Islet of Langerhans (tissue), 1 donor: ENCODE measurements at regions not wholly inside any gene's neighbourhood (a gene's known extent, or its start where the extent isn't known, plus 50 kb on each side); places are given as distances from the start of the nearest gene placed in this dataset.

Source experiments
- FAIRE-seq: peaks from one replicate; lab custom pipeline; 2011; peaks lifted over from hg19 to GRCh38; lab: Jason Lieb, UNC

GRCh38 chr13:103758222-103758621 is 692.0 kb upstream of the SLC10A2 start:
- FAIRE-seq = no peak

- no peak for FAIRE-seq
These were observed 691.1 kb upstream of the SLC10A2 start for GRCh38 chr13:103757361-103757760.

- no peak for FAIRE-seq
These were observed 688.6 kb upstream of the SLC10A2 start for GRCh38 chr13:103754783-103755182.

GRCh38 chr13:103734837-103735236 is 668.6 kb upstream of the SLC10A2 start:
- no peak for FAIRE-seq

GRCh38 chr13:103731959-103732358 is 665.7 kb upstream of the SLC10A2 start:
- FAIRE-seq = no peak

- FAIRE-seq = no peak
These were observed 664.2 kb upstream of the SLC10A2 start for GRCh38 chr13:103730407-103730806.

GRCh38 chr13:103726808-103727207 is 660.6 kb upstream of the SLC10A2 start:
- no peak for FAIRE-seq

GRCh38 chr13:103716718-103717117 is 650.5 kb upstream of the SLC10A2 start:
- no peak for FAIRE-seq

GRCh38 chr13:103715335-103715734 is 649.1 kb upstream of the SLC10A2 start:
- FAIRE-seq = no peak

GRCh38 chr13:103703246-103703645 is 637.0 kb upstream of the SLC10A2 start:
- no peak for FAIRE-seq

GRCh38 chr13:103698000-103698399 is 631.8 kb upstream of the SLC10A2 start:
- FAIRE-seq = no peak

GRCh38 chr13:103695320-103695719 is 629.1 kb upstream of the SLC10A2 start:
- FAIRE-seq = no peak

- FAIRE-seq = no peak
These were observed 628.3 kb upstream of the SLC10A2 start for GRCh38 chr13:103694471-103694870.

- FAIRE-seq = no peak
These were observed 627.8 kb upstream of the SLC10A2 start for GRCh38 chr13:103694033-103694432.

GRCh38 chr13:103692442-103692841 is 626.2 kb upstream of the SLC10A2 start:
- FAIRE-seq = no peak

GRCh38 chr13:103676329-103676728 is 610.1 kb upstream of the SLC10A2 start:
- FAIRE-seq = no peak

- FAIRE-seq = no peak
These were observed 605.3 kb upstream of the SLC10A2 start for GRCh38 chr13:103671547-103671946.

GRCh38 chr13:103663996-103664395 is 597.8 kb upstream of the SLC10A2 start:
- FAIRE-seq = no peak

- no peak for FAIRE-seq
These were observed 590.1 kb upstream of the SLC10A2 start for GRCh38 chr13:103656311-103656710.

- FAIRE-seq = no peak
These were observed 574.4 kb upstream of the SLC10A2 start for GRCh38 chr13:103640606-103641005.

- FAIRE-seq = no peak
These were observed 573.1 kb upstream of the SLC10A2 start for GRCh38 chr13:103639326-103639725.

- no peak for FAIRE-seq
These were observed 572.5 kb upstream of the SLC10A2 start for GRCh38 chr13:103638706-103639105.

- FAIRE-seq = no peak
These were observed 567.8 kb upstream of the SLC10A2 start for GRCh38 chr13:103634066-103634465.

GRCh38 chr13:103625194-103625593 is 559.0 kb upstream of the SLC10A2 start:
- no peak for FAIRE-seq

GRCh38 chr13:103618151-103618550 is 551.9 kb upstream of the SLC10A2 start:
- FAIRE-seq = no peak
